SK-N-SH (cell line): ENCODE measurements at regions not wholly inside any gene's neighbourhood (a gene's known extent, or its start where the extent isn't known, plus 50 kb on each side); places are given as distances from the start of the nearest gene placed in this dataset.

Experiments
- CTCF ChIA-PET: fragments of 300-600, 350-600 bp; formaldehyde crosslinking; extraction: SDS; loops from one replicate; lab custom pipeline; 2021; lab: Yijun Ruan, JAX
- POLR2A ChIA-PET: fragments of 350-600 bp; sonication (Branson Sonifier 250); formaldehyde crosslinking; extraction: SDS; loops from one replicate; lab custom pipeline; 2020; ENCODE audit warnings: antibody characterized with exemption, inconsistent platforms; lab: Yijun Ruan, JAX
- DNase-seq: peaks from one replicate; pipeline ENCODE4 v3.0.0; 2012
- H2AFZ ChIP-seq: fragments of 200-600 bp; sonication (generic); 2 replicates; pipeline ENCODE4 v1.8.1; 2016; ENCODE audit warnings: antibody characterized with exemption, mild to moderate bottlenecking, low read depth
- H3F3A ChIP-seq: fragments of 200-600 bp; sonication (generic); replicated peaks from 2 replicates; pipeline ENCODE3; 2016; ENCODE audit warnings: antibody characterized with exemption, mild to moderate bottlenecking; ENCODE audit not compliant: insufficient read depth
- H3K27ac ChIP-seq, 2 experiments: fragments of 200-500 bp in 1 of 2; fragments of 200-600 bp in 1 of 2; sonication (Bioruptor generic) in 1 of 2; sonication (generic), shearing (Covaris generic) in 1 of 2; 2 replicates each; pipeline versions ENCODE4 v1.5.1 to v1.6.1; 2014 to 2016; ENCODE audit warnings: low read depth in 2 of 2, inconsistent platforms in 1 of 2, low read length in 1 of 2, mild to moderate bottlenecking in 1 of 2, mixed read lengths in 1 of 2
- H3K27me3 ChIP-seq: fragments of 200-600 bp; sonication (generic), shearing (Covaris generic); 2 replicates; pipeline ENCODE4 v1.6.1; 2016; ENCODE audit warnings: mixed run types; ENCODE audit not compliant: insufficient read depth
- H3K36me3 ChIP-seq, 2 experiments: fragments of 200-500 bp in 1 of 2; fragments of 200-600 bp in 1 of 2; sonication (Bioruptor generic) in 1 of 2; sonication (generic) in 1 of 2; replicated peaks in 1 of 2; 2 replicates each; pipeline versions ENCODE3 to v1.5.1; 2014 to 2016; ENCODE audit warnings: low read length in 1 of 2, mild to moderate bottlenecking in 1 of 2; ENCODE audit not compliant: insufficient read depth in 2 of 2, control insufficient read depth in 1 of 2
- H3K4me1 ChIP-seq, 2 experiments: fragments of 200-500 bp in 1 of 2; fragments of 200-600 bp in 1 of 2; sonication (Bioruptor generic) in 1 of 2; sonication (generic), shearing (Covaris generic) in 1 of 2; 2 replicates each; pipeline versions ENCODE4 v1.5.1 to v1.6.1; 2014 to 2016; ENCODE audit warnings: low read depth in 1 of 2, low read length in 1 of 2, mixed run types in 1 of 2; ENCODE audit not compliant: insufficient read depth in 2 of 2, control insufficient read depth in 1 of 2
- H3K4me2 ChIP-seq: fragments of 200-600 bp; sonication (generic), shearing (Covaris generic); 2 replicates; pipeline ENCODE4 v1.6.1; 2017; ENCODE audit warnings: mixed run types
- H3K4me3 ChIP-seq, 2 experiments: fragments of 200-500 bp in 1 of 2; fragments of 200-600 bp in 1 of 2; sonication (Bioruptor generic) in 1 of 2; sonication (generic), shearing (Covaris generic) in 1 of 2; 2 replicates each; pipeline versions ENCODE4 v1.5.1 to v1.8.1; 2014 to 2016; ENCODE audit warnings: low read depth in 2 of 2, inconsistent platforms in 1 of 2, low read length in 1 of 2, mild to moderate bottlenecking in 1 of 2, mixed read lengths in 1 of 2, moderate library complexity in 1 of 2
- H3K79me2 ChIP-seq: fragments of 200-600 bp; sonication (generic); 2 replicates; pipeline ENCODE4 v1.8.1; 2017; ENCODE audit warnings: mild to moderate bottlenecking; ENCODE audit not compliant: insufficient read depth
- H3K9ac ChIP-seq: fragments of 200-600 bp; sonication (generic); 2 replicates; pipeline ENCODE4 v1.6.1; 2017; ENCODE audit warnings: mixed run types
- H3K9me2 ChIP-seq: fragments of 200-600 bp; sonication (generic); 2 replicates; pipeline ENCODE4 v1.6.1; 2017; ENCODE audit warnings: mixed run types
- H3K9me3 ChIP-seq: fragments of 200-600 bp; sonication (generic); 2 replicates; pipeline ENCODE4 v1.6.1; 2017; ENCODE audit warnings: mixed run types, mild to moderate bottlenecking, moderate library complexity
- H4K20me1 ChIP-seq: fragments of 200-600 bp; sonication (generic); 2 replicates; pipeline ENCODE4 v1.6.1; 2017; ENCODE audit warnings: mild to moderate bottlenecking, mixed run types; ENCODE audit not compliant: insufficient read depth
- ELF1 ChIP-seq: IDR thresholded peaks from 2 replicates; pipeline ENCODE4 v1.4.0; 2012
- GABPA ChIP-seq: IDR thresholded peaks from 2 replicates; pipeline ENCODE4 v1.4.0; 2012; ENCODE audit warnings: low read depth, mild to moderate bottlenecking
- MEF2A ChIP-seq: IDR thresholded peaks from 2 replicates; pipeline ENCODE4 v1.4.0; 2012; ENCODE audit warnings: low read depth, borderline replicate concordance
- RCOR1 ChIP-seq: fragments of 150-350 bp; IDR thresholded peaks from 2 replicates; pipeline ENCODE4 v1.6.1; 2017; ENCODE audit warnings: antibody characterized with exemption, low read length
- RXRA ChIP-seq: IDR thresholded peaks from 2 replicates; pipeline ENCODE4 v1.4.0; 2012; ENCODE audit warnings: low read depth, mild to moderate bottlenecking, borderline replicate concordance
- TAF1 ChIP-seq: IDR thresholded peaks from 2 replicates; pipeline ENCODE4 v1.6.1; 2012; ENCODE audit warnings: low read depth, mild to moderate bottlenecking, low read length, moderate library complexity, borderline replicate concordance
- TCF12 ChIP-seq: IDR thresholded peaks from 2 replicates; pipeline ENCODE4 v1.4.0; 2012
- YY1 ChIP-seq: IDR thresholded peaks from 2 replicates; pipeline ENCODE4 v1.4.0; 2012; ENCODE audit warnings: low read depth, mild to moderate bottlenecking
- WGBS: methylation state at CpG from one replicate; pipeline ENCODE4 v1.1.6; 2017; ENCODE audit warnings: low lambda C conversion rate; 5-methylcytosine and 5-hydroxymethylcytosine counted together
- TF ChIP-seq, protein P1 (sequence below): fragments of 200-600 bp; sonication (generic); IDR thresholded peaks from 2 replicates; pipeline ENCODE4 v1.6.1; 2017; ENCODE audit warnings: antibody characterized with exemption, mild to moderate bottlenecking, moderate library complexity
- TF ChIP-seq, protein P2 (sequence below): IDR thresholded peaks from 2 replicates; pipeline ENCODE4 v1.4.0; 2012; ENCODE audit warnings: low read depth, borderline replicate concordance
- TF ChIP-seq, protein P3 (sequence below): IDR thresholded peaks from 2 replicates; pipeline ENCODE4; 2012
- TF ChIP-seq, protein P4 (sequence below): IDR thresholded peaks from 2 replicates; pipeline ENCODE4 v1.4.0; 2012; ENCODE audit warnings: low read depth, borderline replicate concordance
- TF ChIP-seq, protein P5 (sequence below): IDR thresholded peaks from 2 replicates; pipeline ENCODE4 v1.6.1; 2012; ENCODE audit warnings: mild to moderate bottlenecking, low read depth, low read length, moderate library complexity

DNA sequence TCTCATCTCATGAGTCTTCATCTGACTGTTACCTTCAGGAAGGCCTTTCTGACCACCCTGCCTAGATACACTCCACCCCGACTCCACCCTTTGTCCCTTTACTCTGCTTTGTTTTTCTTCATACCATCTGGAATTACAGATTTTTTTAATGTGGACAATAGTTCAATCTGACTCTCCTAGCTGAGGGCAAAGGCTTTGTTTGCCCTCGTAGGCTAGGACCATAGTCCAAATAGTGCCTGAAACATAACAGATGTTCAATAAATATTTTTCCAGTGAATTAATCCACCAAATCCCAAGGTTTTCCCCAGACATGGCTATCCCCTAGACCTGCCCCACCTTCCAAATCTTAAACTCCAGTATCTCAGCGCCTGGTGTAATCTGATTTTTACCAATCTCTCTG lies 176.5 kb upstream of the GJB5 start:
- Histone ChIP-seq H3K9me2 (no peaks in the 10 kb centered on the region), H2AFZ (no peak overlapping the region), H3K79me2 (no peaks in the 10 kb centered on the region), H3K4me1 (no peaks in the 10 kb centered on the region), H3F3A (no peaks in the 10 kb centered on the region), H3K4me3 (no peak overlapping the region), H3K4me2 (no peak overlapping the region), H3K9me3 (no peaks in the 10 kb centered on the region), H3K27me3 (no peaks in the 10 kb centered on the region), H3K36me3 (no peaks in the 10 kb centered on the region), H3K9ac (no peak overlapping the region), H4K20me1 (no peaks in the 10 kb centered on the region), H3K27ac (no peak overlapping the region)
- ChIA-PET POLR2A (no interaction called here), CTCF (interaction anchor here (1.8 kb wide), 1 partner anchor 19 kb away, joined by 5 read pairs; no protein-coding TSS in a partner anchor)
- no peak for DNase-seq
- WGBS, result 18% methylated on average over 3 of the region's 3 CpGs
- TF ChIP-seq TAF1, result no peak
- TF ChIP-seq, protein P1, sequence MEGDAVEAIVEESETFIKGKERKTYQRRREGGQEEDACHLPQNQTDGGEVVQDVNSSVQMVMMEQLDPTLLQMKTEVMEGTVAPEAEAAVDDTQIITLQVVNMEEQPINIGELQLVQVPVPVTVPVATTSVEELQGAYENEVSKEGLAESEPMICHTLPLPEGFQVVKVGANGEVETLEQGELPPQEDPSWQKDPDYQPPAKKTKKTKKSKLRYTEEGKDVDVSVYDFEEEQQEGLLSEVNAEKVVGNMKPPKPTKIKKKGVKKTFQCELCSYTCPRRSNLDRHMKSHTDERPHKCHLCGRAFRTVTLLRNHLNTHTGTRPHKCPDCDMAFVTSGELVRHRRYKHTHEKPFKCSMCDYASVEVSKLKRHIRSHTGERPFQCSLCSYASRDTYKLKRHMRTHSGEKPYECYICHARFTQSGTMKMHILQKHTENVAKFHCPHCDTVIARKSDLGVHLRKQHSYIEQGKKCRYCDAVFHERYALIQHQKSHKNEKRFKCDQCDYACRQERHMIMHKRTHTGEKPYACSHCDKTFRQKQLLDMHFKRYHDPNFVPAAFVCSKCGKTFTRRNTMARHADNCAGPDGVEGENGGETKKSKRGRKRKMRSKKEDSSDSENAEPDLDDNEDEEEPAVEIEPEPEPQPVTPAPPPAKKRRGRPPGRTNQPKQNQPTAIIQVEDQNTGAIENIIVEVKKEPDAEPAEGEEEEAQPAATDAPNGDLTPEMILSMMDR, result no peak
- TF ChIP-seq, protein P2, sequence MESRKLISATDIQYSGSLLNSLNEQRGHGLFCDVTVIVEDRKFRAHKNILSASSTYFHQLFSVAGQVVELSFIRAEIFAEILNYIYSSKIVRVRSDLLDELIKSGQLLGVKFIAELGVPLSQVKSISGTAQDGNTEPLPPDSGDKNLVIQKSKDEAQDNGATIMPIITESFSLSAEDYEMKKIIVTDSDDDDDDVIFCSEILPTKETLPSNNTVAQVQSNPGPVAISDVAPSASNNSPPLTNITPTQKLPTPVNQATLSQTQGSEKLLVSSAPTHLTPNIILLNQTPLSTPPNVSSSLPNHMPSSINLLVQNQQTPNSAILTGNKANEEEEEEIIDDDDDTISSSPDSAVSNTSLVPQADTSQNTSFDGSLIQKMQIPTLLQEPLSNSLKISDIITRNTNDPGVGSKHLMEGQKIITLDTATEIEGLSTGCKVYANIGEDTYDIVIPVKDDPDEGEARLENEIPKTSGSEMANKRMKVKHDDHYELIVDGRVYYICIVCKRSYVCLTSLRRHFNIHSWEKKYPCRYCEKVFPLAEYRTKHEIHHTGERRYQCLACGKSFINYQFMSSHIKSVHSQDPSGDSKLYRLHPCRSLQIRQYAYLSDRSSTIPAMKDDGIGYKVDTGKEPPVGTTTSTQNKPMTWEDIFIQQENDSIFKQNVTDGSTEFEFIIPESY, result no peak
- TF ChIP-seq GABPA, result no peak
- TF ChIP-seq RXRA, result no peak
- TF ChIP-seq MEF2A, result no peak
- no peak for TF ChIP-seq ELF1
- TF ChIP-seq RCOR1, result no peak
- TF ChIP-seq, protein P3, sequence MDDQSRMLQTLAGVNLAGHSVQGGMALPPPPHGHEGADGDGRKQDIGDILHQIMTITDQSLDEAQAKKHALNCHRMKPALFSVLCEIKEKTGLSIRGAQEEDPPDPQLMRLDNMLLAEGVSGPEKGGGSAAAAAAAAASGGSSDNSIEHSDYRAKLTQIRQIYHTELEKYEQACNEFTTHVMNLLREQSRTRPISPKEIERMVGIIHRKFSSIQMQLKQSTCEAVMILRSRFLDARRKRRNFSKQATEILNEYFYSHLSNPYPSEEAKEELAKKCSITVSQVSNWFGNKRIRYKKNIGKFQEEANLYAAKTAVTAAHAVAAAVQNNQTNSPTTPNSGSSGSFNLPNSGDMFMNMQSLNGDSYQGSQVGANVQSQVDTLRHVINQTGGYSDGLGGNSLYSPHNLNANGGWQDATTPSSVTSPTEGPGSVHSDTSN, result no peak
- TF ChIP-seq, protein P4, sequence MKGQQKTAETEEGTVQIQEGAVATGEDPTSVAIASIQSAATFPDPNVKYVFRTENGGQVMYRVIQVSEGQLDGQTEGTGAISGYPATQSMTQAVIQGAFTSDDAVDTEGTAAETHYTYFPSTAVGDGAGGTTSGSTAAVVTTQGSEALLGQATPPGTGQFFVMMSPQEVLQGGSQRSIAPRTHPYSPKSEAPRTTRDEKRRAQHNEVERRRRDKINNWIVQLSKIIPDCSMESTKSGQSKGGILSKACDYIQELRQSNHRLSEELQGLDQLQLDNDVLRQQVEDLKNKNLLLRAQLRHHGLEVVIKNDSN, result no peak
- TF ChIP-seq TCF12, result no peak
- TF ChIP-seq, protein P5, sequence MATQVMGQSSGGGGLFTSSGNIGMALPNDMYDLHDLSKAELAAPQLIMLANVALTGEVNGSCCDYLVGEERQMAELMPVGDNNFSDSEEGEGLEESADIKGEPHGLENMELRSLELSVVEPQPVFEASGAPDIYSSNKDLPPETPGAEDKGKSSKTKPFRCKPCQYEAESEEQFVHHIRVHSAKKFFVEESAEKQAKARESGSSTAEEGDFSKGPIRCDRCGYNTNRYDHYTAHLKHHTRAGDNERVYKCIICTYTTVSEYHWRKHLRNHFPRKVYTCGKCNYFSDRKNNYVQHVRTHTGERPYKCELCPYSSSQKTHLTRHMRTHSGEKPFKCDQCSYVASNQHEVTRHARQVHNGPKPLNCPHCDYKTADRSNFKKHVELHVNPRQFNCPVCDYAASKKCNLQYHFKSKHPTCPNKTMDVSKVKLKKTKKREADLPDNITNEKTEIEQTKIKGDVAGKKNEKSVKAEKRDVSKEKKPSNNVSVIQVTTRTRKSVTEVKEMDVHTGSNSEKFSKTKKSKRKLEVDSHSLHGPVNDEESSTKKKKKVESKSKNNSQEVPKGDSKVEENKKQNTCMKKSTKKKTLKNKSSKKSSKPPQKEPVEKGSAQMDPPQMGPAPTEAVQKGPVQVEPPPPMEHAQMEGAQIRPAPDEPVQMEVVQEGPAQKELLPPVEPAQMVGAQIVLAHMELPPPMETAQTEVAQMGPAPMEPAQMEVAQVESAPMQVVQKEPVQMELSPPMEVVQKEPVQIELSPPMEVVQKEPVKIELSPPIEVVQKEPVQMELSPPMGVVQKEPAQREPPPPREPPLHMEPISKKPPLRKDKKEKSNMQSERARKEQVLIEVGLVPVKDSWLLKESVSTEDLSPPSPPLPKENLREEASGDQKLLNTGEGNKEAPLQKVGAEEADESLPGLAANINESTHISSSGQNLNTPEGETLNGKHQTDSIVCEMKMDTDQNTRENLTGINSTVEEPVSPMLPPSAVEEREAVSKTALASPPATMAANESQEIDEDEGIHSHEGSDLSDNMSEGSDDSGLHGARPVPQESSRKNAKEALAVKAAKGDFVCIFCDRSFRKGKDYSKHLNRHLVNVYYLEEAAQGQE, result no peak
- TF ChIP-seq YY1, result no peak
